HepG2 (cell line): ENCODE measurements at regions not wholly inside any gene's neighbourhood (a gene's known extent, or its start where the extent isn't known, plus 50 kb on each side); places are given as distances from the start of the nearest gene placed in this dataset.

Experiments
- ARID5B ChIP-seq: IDR thresholded peaks from 2 replicates; pipeline ENCODE4 v1.4.0; 2020; ENCODE audit warnings: mild to moderate bottlenecking, missing genetic modification reagents
- FOSL1 ChIP-seq: sonication (generic); formaldehyde crosslinking; IDR thresholded peaks from 2 replicates; pipeline ENCODE4 v1.9.0; 2021; ENCODE audit warnings: missing genetic modification reagents, borderline replicate concordance
- IRX3 ChIP-seq: sonication (generic); formaldehyde crosslinking; IDR thresholded peaks from 2 replicates; pipeline ENCODE4 v1.8.1; 2023; ENCODE audit warnings: mild to moderate bottlenecking, low read depth, missing genetic modification reagents, borderline replicate concordance
- MLLT10 ChIP-seq: sonication (generic); formaldehyde crosslinking; IDR thresholded peaks from 2 replicates; pipeline ENCODE4 v1.4.0; 2020; ENCODE audit warnings: missing genetic modification reagents
- MTA1 ChIP-seq: sonication (generic); formaldehyde crosslinking; IDR thresholded peaks from 2 replicates; pipeline ENCODE4 v1.4.0; 2020; ENCODE audit warnings: missing genetic modification reagents, mild to moderate bottlenecking, borderline replicate concordance
- MXD4 ChIP-seq: IDR thresholded peaks from 2 replicates; pipeline ENCODE4 v1.6.1; 2016; ENCODE audit warnings: mild to moderate bottlenecking, missing biosample characterization, missing genetic modification reagents
- NR1H2 ChIP-seq: sonication (generic); formaldehyde crosslinking; IDR thresholded peaks from 2 replicates; pipeline ENCODE4 v1.8.1; 2022; ENCODE audit warnings: low read depth, missing genetic modification reagents, borderline replicate concordance
- NR2F6 ChIP-seq, 2 experiments: IDR thresholded peaks; 2 replicates each; pipeline ENCODE4 v1.6.1; 2016; ENCODE audit warnings: antibody characterized with exemption in 1 of 2, mild to moderate bottlenecking in 1 of 2
- PBX2 ChIP-seq: IDR thresholded peaks from 2 replicates; pipeline ENCODE4 v1.6.1; 2016; ENCODE audit warnings: control low read depth
- POGZ ChIP-seq: sonication (generic); formaldehyde crosslinking; IDR thresholded peaks from 2 replicates; pipeline ENCODE4 v1.4.0; 2020; ENCODE audit warnings: mild to moderate bottlenecking, missing genetic modification reagents
- POLR2AphosphoS5 ChIP-seq: IDR thresholded peaks from 2 replicates; pipeline ENCODE4 v1.6.1; 2012; ENCODE audit warnings: low read depth, low read length
- RARA ChIP-seq: IDR thresholded peaks from 2 replicates; pipeline ENCODE4 v1.6.1; 2016; ENCODE audit warnings: missing genetic modification reagents, missing compliant biosample characterization
- SOX6 ChIP-seq, 2 experiments: fragments of 450-650 bp in 1 of 2; sonication (generic) in 1 of 2; formaldehyde crosslinking in 1 of 2; IDR thresholded peaks; 2 replicates each; pipeline versions ENCODE4 v1.4.0 to v1.6.1; 2017 to 2020; ENCODE audit warnings: antibody characterized with exemption in 1 of 2, mild to moderate bottlenecking in 1 of 2, missing genetic modification reagents in 1 of 2
- STAT5B ChIP-seq: sonication (generic); formaldehyde crosslinking; IDR thresholded peaks from 2 replicates; pipeline ENCODE4 v1.4.0; 2020; ENCODE audit warnings: missing genetic modification reagents
- ZMYM3 ChIP-seq: sonication (generic); formaldehyde crosslinking; IDR thresholded peaks from 2 replicates; pipeline ENCODE4 v1.5.1; 2020; ENCODE audit warnings: mild to moderate bottlenecking, missing genetic modification reagents
- ZNF333 ChIP-seq: sonication (generic); formaldehyde crosslinking; IDR thresholded peaks from 2 replicates; pipeline ENCODE4 v1.4.0; 2020; ENCODE audit warnings: mild to moderate bottlenecking, missing genetic modification reagents, borderline replicate concordance
- ZNF703 ChIP-seq: sonication (generic); formaldehyde crosslinking; IDR thresholded peaks from 2 replicates; pipeline ENCODE4 v1.5.1; 2020; ENCODE audit warnings: missing genetic modification reagents, mild to moderate bottlenecking, moderate library complexity, borderline replicate concordance
- TF ChIP-seq, protein P1 (sequence below): sonication (generic); formaldehyde crosslinking; IDR thresholded peaks from 2 replicates; pipeline ENCODE4 v1.4.0; 2020; ENCODE audit warnings: mild to moderate bottlenecking, missing genetic modification reagents

- TF ChIP-seq ARID5B (CRISPR knock-in tag) (peak; percentile 62), SOX6 (IDR thresholded peaks at IDR 0.05) (no peak), SOX6 (CRISPR knock-in tag; IDR thresholded peaks at IDR 0.05) (peak; percentile 13; the same call in 1 of the 2 replicates), ZMYM3 (0 out of 2 replicates have a peak, but pooled peaks have one; percentile 11), RARA (CRISPR knock-in tag) (peak; percentile 57), POLR2AphosphoS5 (no peak), IRX3 (CRISPR knock-in tag) (no peak), NR2F6 (IDR thresholded peaks at IDR 0.05) (peak; percentile 43; the same call in 1 of the 2 replicates), NR2F6 (CRISPR knock-in tag; IDR thresholded peaks at IDR 0.05) (peak; percentile 69; the same call in 1 of the 2 replicates), ZNF703 (no peak), MLLT10 (CRISPR knock-in tag) (no peak), FOSL1 (peak; percentile 38; the same call in 1 of the 2 replicates), ZNF333 (CRISPR knock-in tag) (no peak), POGZ (CRISPR knock-in tag) (peak; percentile 51; the same call in 1 of the 2 replicates), MTA1 (CRISPR knock-in tag) (no peak), NR1H2 (CRISPR knock-in tag) (no peak), STAT5B (CRISPR knock-in tag) (no peak), PBX2 (CRISPR knock-in tag) (peak; percentile 59; the same call in 1 of the 2 replicates), MXD4 (CRISPR knock-in tag) (no peak)
- TF ChIP-seq, protein P1, sequence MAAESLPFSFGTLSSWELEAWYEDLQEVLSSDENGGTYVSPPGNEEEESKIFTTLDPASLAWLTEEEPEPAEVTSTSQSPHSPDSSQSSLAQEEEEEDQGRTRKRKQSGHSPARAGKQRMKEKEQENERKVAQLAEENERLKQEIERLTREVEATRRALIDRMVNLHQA (CRISPR knock-in tag) = no peak
Observed at GRCh38 chr14:54182419-54183045, 214.3 kb upstream of the CDKN3 start (continued).
